Spleen (tissue), 7 donors: ENCODE measurements at regions not wholly inside any gene's neighbourhood (a gene's known extent, or its start where the extent isn't known, plus 50 kb on each side); places are given as distances from the start of the nearest gene placed in this dataset.

Source experiments
- CTCF ChIP-seq, 11 experiments: fragments of 200-600 bp in 7 of 11; fragments of 450-650 bp in 4 of 11; sonication (generic) in 4 of 11; IDR thresholded peaks in 8 of 11; conservative IDR thresholded peaks in 3 of 11; 1 replicate in 7 of 11; 2 replicates in 4 of 11; pipeline versions ENCODE4 v1.4.0 to v1.8.0; 2016 to 2021; ENCODE audit warnings: antibody characterized with exemption in 11 of 11, inconsistent platforms in 4 of 11, mild to moderate bottlenecking in 1 of 11
- POLR2AphosphoS5 ChIP-seq, 3 donors: sonication (generic); formaldehyde crosslinking; IDR thresholded peaks; one replicate each; pipeline ENCODE4 v1.5.1; 2017; ENCODE audit warnings: antibody characterized with exemption in 3 of 3
- donor health status: DM: no; HTN: no; CAD: no; lungs with moderate emphysema.
- donor health status: DM: no; HTN: no; CAD: no.
- donor health status: DM: no; HTN: no; CAD: no.

DNA sequence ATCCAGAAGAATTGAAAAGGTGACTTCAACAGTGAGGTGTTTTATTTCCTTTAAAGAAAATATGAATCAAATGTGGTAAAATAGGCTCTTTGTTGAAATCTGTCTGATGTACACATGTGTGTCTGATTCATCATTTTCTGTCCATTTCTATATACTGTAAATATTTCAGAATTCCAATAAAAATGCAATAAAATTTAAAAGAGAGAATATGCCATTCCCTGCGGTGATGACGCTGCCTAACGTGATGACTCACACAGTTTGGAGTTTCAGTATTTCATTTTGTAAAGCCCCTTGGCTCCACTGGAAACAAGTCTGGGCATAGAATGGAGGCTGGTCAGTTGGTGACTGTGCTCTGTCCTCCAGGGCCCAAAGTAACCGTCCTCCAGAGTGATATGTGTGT lies 482.5 kb upstream of the CDH5 start:
- TF ChIP-seq CTCF (IDR thresholded peaks at IDR 0.05 in 8 of 11, conservative IDR thresholded peaks at IDR 0.05 in 3 of 11) (no peak), POLR2AphosphoS5 (IDR thresholded peaks at IDR 0.05) (no peak)
